ENCODE measurements at regions not wholly inside any gene's neighbourhood (a gene's known extent, or its start where the extent isn't known, plus 50 kb on each side); places are given as distances from the start of the nearest gene placed in this dataset.

DNA sequence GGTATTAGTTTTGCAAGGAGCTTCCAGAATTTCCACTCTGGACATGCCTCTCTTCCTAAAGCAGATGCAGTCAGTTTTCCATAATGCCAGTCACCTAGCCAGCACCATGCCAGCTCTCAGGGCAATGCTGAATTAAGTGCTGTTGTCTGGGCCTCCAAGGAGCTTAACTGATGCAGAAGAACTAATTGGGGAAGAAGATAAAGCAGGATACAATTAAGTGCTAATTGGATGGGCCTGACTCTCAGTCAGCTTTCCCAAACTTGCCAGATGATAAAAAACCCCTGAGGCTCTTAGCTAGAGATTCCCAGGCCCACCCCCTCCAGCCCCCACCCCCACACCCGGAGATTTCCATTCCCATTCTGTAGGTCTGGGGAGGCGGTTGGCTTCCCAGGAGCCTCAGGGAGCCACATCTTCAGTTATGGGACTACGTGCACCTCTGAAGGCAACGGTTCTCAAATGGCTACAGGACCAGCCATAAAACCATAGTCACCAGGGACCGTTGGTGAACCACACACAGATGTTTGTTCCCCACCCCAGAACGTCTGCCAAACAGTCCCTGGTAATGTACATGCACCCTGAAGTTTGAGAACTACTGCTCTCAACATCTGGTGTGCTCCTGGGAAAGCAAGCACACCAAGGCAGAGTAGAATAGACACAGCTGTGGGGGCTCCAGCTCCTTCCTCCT is 499.1 kb upstream of the CDH5 start:
- intact Hi-C loops (cut with DNase I) = no loop called here
- DNase-seq (ENCODE audit: low spot score) = no peak

DNA sequence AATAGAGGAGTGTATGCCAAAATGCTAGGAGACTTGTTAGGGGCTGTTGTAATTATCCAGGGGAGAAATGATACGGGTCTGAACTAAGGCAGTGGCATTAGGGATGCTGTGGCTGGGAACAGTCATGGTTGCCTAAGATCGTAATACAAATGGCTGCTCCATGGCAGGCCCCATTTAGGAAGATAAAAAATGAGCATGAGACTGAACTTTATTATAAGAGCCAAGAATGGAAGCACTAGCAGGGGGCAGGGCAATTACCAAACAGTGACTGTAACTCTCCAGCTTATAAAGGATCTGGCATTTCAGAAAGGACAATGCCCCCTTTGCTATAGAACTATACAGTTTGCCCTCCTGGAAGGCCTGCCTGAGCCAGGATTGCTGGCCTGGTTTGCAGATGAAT is 503.3 kb upstream of the CDH5 start:
- no peak for DNase-seq (ENCODE audit: low spot score)
- intact Hi-C loops (cut with DNase I) = no loop called here

DNA sequence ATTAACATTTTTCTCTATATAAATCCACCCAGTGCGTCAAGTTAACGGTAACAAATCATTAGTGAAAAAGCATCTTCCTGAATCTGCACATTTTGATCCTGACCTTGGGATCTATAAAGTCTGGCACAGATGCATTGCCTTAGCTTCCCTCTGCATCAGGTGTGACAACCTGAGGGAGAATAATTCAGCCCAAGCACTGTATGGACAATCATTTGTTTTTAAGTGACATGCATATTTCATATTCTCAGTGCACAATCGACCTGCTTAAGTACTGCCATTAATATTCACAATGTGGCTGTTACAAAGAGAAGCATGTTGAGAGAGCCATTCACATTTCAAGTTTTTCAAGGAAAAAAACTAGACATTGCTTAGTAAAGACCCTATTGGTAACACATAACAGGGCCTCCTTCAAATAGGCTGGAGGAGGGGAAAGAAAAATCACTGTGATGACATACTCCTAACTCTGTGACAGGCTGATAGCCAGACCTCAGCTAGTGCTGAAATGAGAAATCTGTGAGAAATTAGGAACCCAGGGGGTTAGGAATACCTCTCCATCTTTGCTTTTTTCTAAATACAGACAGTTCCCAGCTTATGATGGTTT is 505.3 kb upstream of the CDH5 start:
- DNase-seq (ENCODE audit: low spot score) = no peak
- intact Hi-C loops (cut with DNase I) = no loop called here

DNA sequence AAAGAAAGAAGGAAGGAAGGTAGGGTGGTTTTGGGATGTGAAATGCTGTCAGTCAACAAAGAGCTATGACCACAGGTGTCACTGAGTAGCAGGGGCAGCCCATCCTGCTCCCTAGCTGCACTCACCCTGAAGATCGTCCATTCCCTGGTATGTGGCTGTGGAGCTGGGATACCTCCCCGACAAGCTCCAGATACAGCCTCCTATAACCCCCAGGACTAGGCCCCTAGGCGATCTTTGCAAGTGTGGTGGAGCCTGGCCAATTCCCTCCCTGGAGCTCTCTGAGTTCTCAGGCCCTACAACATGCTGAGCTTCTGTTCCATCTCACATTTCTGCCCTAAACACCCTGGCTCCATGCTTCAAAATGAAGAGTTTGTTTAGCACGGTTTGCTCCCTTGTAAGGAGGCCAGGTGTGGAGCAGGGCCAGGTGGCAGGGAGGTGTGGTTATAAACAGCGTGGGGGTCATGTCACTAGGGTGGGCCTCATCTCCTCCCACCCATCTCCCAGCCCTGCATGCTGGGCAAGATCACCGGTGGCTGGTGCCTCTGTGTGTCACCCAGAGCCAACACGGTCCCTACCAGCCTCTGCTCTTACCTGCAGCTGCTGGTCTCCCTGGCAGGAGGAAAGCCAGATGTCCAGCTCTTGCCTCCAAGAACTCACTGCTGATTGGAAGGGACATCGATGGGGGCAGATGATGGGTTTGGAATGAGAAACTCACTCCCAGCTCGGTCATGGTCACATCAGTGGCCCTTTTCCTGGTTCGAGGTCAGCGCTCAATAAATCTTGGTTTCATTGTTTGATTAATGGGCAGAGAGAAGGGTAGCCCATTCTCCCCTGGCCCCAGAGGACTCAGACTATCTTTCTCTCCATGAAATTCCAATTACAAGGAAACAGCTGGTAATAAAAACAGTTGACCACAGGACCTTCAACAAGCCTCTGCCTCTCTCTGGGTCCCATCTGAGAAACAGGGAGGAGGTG is 511.0 kb upstream of the CDH5 start:
- no peak for DNase-seq (ENCODE audit: low spot score)
- intact Hi-C loops (cut with DNase I) = no loop called here

DNA sequence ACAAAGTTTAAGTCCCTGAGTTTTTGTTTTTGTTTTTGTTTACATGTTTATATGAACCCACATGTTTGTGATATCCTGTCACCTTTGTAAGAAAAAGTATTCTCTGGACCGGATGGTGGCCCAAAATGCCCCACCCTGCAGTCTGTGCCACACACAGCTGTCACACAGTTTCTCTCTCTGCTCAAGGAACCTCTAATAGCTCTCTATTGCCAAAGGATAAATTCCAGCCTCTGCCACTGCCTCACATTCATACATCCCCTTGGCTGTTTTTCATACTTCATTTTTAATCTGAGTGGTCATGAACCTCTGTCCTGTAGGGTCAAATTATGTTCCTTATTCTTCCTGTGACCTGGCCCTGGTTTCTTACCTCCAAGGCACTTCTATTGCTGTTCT is 520.3 kb upstream of the CDH5 start:
- intact Hi-C loops (cut with DNase I) = no loop called here
- no peak for DNase-seq (ENCODE audit: low spot score)

DNA sequence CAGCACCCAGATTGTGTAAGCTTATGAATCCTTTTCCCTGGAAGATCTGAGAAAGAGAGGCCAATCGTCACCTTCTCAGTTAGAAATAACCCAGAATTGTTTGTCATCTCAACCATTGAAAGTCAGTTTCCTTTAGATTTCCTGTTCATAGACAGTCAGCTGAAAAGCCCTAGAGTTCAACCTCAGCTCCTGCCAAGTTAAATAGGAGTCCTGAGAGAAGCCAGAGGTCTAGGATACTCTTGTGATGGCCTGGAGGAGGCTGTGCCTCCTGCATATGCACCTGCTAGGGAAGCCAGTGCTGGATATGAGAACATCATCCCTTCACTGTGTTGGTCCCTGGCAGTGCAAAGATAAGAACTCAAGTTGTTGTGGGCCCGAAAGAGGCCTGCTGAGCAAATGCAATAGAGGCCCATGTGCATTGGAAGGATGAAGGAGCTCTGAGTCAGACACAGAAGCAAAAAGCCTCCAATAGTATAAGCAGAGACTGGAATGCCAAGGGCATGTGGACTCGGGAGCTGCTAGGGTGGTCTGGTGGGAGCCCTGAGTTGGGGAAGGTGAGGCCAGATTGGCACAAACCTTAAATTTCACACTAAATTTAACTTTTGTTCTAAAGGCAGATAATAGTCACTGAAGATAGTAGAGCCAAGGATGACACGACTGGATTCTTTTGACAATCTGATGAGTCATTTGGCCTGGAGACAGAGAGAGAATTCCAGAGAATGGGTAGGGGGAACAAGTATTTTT is 520.9 kb upstream of the CDH5 start:
- intact Hi-C loops (cut with DNase I) = no loop called here
- no peak for DNase-seq (ENCODE audit: low spot score)

DNA sequence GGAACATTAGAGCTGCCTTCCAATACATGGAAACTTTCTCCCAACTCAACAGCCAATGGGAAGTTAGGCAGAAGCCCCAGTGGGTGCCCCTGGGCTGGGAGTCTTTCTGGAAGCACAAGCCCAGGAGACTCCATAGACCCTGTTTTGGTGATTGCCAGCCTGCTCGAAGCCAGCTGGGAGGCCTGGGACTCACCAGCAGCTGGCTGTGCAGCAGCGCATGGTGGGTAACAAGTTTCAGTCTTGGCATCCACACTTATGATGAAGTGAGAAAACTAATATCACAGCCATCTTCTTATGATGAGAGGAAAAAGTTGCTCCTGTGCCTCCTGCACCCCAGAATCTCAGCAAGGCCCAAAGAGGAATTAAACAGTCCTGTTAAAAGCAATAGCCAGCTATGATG is 522.5 kb upstream of the CDH5 start:
- DNase-seq (ENCODE audit: low spot score) = no peak
- intact Hi-C loops (cut with DNase I) = no loop called here

DNA sequence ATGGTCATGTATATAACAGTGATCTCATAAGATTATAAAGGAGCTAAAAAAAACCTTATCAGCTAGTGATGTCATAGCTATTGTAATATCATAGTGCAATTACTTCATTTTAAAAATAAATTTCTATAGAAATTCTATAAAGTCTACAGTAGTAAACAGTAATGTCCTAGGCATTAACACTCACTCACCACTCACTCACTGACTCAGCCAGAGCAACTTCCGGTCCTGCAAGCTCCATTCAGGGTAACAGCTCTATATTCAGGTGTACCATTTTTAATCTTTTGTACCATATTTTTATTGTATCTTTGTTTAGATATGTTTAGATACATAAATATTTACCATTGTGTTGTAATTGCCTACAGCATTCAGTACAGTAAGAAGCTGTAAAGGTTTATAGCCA is 524.4 kb upstream of the CDH5 start:
- DNase-seq (ENCODE audit: low spot score) = no peak

DNA sequence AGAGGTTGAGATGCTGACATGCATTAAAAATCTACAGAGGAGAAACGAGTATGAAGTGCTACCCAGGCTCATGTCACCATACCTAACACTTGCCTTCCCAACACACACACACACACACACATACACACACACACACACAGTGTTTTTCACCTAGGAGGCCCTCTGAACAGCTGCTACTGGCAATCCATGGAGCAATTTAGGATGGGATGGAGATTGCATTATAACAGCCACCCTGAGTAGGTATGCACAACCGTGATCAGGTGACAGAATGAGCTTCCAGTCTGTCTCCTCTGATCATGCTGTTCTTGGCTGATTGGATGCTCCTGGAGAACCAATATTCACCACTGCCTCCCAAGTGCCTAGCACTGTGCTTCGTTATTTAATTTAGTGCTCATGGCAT is 528.5 kb upstream of the CDH5 start:
- intact Hi-C loops (cut with DNase I) = no loop called here
- no peak for DNase-seq (ENCODE audit: low spot score)

More for the DNA sequence above, 524.4 kb upstream of the CDH5 start:
- intact Hi-C loops (cut with DNase I) = no loop called here

DNA sequence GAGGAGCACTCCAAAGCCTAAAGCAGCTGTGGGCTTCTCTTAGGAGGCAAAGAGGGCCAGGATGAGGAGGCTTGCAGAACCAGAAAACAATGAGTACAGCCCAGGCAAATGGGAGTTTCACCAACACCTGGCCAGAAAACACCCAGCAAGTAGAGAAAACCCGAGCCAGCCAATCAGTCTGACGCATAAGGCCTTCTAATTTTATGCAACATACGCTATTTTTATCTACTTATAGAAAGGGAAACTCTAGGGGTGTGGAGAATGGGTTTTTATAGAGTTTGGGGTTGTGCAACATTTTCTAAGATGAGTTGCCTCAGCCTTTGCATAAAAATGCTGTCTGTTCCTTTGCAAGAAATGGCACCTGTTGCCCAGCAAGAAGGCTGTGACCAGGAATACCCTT is 529.0 kb upstream of the CDH5 start:
- intact Hi-C loops (cut with DNase I) = no loop called here
- DNase-seq (ENCODE audit: low spot score) = no peak

DNA sequence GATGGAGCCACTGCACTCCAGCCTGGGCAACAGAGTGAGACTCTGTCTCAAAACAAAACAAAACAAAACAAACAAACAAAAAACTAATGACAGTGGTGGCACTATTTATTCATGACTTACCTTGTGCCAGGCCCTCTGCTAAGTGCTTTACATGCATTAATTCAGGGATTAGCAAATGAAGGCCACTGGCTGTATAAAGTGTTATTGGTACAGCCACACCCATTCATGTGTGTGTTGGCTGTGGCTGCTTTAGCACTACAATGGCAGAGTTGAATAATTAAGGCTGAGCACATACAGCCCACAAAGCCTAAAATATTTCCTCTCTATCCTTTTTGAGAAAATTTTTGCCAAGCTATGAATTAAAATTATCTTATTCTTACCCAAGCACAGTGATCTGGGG is 531.8 kb upstream of the CDH5 start:
- intact Hi-C loops (cut with DNase I) = no loop called here
- no peak for DNase-seq (ENCODE audit: low spot score)

DNA sequence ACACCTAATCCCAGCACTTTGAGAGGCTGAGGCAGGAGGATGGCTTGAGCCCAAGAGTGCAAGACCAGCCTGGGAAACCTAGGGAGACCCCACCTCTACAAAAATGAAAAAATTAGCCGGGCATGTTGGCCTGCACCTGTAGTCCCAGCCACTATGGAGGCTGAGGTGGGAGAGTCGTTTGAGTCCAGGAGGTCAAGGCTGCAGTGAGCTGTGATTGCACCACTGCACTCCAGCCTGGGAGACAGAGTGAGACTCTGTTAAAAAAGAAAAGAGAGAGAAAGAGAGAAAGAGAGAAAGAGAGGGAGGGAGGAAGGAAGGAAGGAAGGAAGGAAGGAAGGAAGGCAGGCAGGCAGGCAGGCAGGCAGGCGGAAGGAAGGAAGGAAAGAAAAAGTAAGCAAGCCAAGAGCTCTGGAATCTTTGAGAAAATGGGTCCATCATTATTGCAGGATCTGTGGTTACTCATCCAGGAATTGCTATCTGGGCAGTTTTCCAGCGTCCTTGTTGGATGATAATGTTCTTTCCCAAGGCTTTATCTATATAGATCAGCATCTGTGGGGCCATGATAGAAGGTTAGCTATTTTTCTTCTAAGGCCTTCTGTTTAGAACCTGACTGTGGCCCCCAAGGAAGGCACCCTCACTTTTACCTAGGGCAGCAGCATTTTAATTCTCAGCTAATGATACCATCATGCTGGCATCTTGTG is 533.2 kb upstream of the CDH5 start:
- intact Hi-C loops (cut with DNase I) = no loop called here
- DNase-seq (ENCODE audit: low spot score) = no peak

DNA sequence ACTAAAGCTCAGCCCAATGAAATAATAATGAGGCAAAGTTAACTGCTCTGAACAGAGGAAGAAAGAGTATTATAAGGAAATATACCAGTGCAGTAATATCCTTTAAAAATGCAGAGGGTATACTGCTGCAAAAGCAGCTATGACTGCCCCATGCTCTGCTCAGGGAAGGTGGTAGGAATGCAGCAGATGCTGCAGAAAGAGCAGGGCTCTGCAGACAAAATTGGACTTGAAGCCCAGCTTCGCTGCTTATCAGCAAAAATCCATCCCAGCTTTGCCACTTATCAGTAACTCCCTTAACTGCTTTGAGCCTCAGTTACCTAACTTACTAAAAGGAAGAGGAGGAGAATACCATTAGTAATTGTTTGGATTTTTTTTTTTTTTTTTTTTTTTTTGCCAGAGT is 533.8 kb upstream of the CDH5 start:
- no peak for DNase-seq (ENCODE audit: low spot score)
- intact Hi-C loops (cut with DNase I) = no loop called here

DNA sequence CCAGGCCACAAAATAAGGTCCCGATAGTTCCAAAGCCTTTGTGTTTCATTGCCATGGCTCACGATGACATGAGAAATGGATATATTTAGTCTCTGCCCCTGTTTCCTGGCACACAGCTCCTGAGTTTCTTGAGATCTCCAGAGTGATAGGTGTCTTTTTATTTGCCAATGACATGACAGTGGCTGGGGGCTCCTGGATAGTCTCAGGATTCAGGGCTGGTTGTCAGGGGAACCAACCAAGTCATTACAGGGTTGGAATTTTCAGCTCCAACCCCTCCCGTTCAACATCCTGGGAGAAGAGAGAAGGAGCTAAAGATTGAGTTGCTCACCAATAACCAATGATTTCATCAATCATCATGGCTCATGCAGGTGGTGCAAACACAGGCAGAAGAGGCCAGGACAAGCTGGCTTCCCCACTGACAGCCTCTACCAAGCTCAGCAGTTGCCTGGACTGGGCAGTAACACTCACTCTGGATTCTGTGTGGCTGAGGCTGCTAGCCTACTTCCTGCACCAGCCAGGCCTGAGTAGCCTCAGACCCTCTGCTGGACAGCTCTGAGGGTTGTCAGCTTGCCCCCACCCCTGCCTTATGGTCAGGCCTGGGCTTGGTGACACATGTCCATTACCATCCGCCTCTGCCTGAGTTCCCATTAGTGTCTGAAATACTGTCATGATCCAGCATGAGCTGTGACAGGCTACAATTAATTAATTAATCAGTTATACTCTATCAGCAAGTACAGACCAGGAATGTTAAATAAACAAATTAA is 534.4 kb upstream of the CDH5 start:
- intact Hi-C loops (cut with DNase I) = no loop called here
- DNase-seq (ENCODE audit: low spot score) = no peak

DNA sequence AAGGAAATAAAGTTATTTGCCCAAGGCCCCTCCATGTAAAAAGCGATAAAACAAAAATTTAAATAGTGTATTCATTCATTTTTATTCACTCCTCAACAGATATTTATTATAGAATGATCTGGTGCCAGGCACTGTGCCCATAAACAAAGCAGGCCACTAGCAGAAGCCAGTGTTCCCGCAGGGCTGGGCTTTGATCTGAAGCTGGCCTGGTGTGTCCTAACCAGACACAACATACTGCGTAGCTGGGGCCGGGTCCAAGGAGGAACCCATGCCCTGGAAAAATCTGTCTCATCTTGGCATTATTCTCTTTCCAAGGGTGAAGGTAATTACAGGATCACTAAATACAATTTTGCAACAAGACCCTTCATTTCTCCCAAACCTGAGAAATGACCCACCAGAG is 537.4 kb upstream of the CDH5 start:
- intact Hi-C loops (cut with DNase I) = no loop called here
- no peak for DNase-seq (ENCODE audit: low spot score)

DNA sequence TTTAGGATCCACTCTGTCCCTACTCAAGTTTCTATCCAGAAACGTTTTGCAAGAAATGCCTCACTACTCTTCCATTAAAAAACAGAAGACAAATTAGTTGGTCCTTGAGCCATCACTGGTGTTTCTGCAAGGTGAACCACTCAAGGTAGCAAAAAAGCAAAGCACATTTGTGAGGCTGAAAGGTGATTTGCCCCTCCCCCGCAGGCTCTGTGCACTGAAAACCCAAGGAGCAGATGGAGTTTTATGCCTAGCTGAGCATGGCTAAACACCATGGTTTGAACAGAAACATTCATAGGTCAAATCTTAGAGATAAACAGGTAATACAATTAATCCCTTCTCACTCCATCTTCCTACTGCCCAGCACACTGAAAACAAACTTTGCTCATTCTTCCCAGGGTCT is 538.2 kb upstream of the CDH5 start:
- intact Hi-C loops (cut with DNase I) = no loop called here
- DNase-seq (ENCODE audit: low spot score) = no peak

DNA sequence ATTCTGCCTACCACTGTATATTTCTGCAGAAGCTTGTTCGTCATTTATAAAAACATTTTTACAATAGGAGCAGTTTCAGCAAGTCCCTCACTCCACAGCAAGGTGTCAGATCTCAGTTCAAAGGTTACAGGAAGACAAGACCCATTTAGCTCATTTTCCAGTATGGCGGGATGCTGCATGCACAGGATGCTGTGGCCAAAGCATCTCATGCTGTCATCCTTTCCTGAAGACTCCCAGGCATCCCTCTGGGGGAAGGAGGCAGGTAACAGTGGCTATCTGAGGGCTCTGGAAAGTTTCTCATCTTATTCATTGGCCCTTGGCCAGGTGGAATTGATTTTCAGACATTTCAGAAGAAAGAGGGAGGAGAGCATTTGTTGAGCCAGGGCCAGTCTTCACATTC is 539.3 kb upstream of the CDH5 start:
- intact Hi-C loops (cut with DNase I) = no loop called here
- DNase-seq (ENCODE audit: low spot score) = no peak

DNA sequence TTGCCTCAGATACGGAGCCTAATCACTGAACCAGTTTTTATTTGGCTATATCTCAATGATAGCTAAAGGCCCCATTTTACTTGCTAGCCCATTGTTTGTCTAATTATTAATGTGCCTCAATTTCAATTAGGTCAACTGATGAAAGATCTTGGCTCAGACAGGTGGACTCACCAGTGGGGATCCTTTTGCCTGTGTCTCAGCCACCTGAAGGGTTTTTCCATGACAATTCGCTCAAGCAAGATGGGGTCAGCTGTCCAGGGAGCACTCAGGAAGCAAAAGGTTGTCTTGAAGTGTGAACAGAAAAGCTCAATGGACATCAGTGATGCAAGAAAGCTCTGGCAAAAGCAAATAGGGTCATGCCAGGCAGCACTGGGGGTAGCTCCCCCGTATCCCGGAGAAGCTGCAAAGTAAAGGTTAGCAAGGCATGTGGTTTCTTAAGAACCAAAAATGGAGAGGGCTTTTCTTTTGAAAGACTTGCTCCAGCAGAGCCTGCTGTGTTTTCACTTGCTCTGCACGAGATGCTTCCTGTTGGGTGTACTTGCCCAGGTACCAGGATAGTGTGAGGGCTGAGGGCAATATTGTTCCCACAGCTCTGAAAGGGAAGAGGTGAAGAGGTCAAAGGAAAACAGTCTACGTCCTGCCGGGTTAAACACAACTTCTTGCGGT is 541.2 kb upstream of the CDH5 start:
- DNase-seq (ENCODE audit: low spot score) = no peak
- intact Hi-C loops (cut with DNase I) = no loop called here
